Fibroblast of pulmonary artery (primary cell): ENCODE measurements at regions not wholly inside any gene's neighbourhood (a gene's known extent, or its start where the extent isn't known, plus 50 kb on each side); places are given as distances from the start of the nearest gene placed in this dataset.

Source experiments
- DNase-seq: peaks from one replicate; pipeline ENCODE4 v3.0.0-alpha.2; 2010; ENCODE audit warnings: low read depth
- H3K4me3 ChIP-seq: replicated peaks from 2 replicates; pipeline ENCODE4 v1.5.1; 2011; ENCODE audit warnings: low read depth, mild to moderate bottlenecking, control low read depth, low read length, moderate library complexity
- TF ChIP-seq, protein P1 (sequence below): IDR thresholded peaks from 2 replicates; pipeline ENCODE4 v1.5.1; 2011; ENCODE audit warnings: mild to moderate bottlenecking, control low read depth, low read length, inconsistent platforms; ENCODE audit errors: missing control alignments

- TF ChIP-seq, protein P1, sequence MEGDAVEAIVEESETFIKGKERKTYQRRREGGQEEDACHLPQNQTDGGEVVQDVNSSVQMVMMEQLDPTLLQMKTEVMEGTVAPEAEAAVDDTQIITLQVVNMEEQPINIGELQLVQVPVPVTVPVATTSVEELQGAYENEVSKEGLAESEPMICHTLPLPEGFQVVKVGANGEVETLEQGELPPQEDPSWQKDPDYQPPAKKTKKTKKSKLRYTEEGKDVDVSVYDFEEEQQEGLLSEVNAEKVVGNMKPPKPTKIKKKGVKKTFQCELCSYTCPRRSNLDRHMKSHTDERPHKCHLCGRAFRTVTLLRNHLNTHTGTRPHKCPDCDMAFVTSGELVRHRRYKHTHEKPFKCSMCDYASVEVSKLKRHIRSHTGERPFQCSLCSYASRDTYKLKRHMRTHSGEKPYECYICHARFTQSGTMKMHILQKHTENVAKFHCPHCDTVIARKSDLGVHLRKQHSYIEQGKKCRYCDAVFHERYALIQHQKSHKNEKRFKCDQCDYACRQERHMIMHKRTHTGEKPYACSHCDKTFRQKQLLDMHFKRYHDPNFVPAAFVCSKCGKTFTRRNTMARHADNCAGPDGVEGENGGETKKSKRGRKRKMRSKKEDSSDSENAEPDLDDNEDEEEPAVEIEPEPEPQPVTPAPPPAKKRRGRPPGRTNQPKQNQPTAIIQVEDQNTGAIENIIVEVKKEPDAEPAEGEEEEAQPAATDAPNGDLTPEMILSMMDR, result no peak
- DNase-seq, result no peak
- H3K4me3 ChIP-seq, result no peak overlapping the region
Observed at GRCh38 chr13:59445812-59446211, 717.9 kb downstream of the DIAPH3 start.

DNA sequence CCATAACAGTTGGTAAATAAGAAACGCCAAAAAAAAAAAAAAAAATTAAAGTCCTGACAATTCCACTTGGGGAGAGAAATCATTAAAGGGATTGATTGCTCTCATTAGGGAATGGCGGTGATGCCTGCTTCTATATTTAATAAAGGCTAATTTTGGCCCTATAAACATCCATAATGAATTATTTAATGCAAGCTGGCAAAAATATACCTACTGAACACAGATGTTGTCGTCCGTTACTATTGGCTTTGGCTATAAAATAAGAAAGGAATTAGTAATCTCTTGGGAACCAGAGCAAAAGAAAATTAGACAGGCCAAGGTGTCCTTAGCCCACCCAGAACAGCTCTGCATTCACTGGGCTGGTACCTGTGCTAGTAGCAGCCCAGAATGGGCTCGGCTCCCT, 717.3 kb downstream of the DIAPH3 start:
- TF ChIP-seq, protein P1, result no peak
- no peak for DNase-seq
- H3K4me3 ChIP-seq, result no peak overlapping the region

DNA sequence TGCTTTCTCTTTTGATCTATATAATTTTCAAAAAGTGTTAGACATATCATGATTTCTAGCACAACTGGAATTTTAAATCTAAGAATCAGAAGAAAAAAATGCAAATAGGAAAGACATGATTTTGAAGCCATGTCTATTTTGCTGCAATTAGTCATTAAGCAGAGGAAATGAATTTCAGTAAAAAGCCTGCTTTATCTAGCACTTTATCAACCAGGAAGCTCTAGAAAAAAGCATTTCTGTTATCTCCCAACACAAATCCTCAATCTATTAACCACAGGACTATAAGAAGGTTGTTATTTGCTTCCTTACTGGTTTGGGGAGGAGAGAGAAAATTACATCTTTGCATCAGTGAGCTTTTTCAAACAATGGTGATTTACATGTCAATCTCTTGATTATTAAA, 716.7 kb downstream of the DIAPH3 start:
- no peak for DNase-seq
- no peak overlapping the region for H3K4me3 ChIP-seq
- TF ChIP-seq, protein P1, result no peak

DNA sequence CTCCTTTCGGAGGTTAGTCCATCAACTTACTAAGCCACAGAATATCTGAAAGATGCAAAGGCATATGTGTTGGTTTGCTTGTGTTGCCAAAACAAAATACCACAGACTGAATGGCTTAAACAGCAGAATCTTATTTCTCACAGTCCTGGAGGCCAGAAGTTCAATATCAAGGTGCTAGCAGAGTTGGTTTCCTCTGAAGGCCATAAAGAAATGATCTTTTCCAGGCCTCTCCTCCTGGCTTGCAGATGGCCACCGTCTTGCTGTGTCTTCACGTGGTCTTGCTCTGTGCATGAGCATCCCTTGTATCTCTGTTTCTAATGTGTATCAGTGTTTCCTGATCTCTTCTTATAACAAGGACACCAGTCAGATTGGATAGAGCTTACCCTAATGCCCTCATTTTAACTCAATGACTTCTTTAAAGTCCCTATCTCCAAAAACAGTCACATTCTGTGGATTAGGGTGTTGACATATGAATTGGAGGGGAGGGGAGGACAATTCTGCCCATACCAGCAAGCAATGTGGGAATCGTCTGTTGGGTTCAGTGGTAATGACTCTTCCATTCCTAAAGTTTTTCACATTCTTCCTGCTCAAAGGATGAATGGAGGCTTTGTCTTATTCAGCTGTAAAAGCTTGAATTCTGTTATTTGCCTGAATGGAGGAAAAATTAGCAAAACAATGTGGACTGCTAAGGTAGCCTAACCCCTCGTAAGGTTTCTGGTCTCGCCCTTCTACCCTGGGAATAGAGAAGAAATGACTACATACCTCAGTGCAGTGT, 715.7 kb downstream of the DIAPH3 start:
- no peak overlapping the region for H3K4me3 ChIP-seq
- DNase-seq, result peak; percentile 40
- TF ChIP-seq, protein P1, result no peak

DNA sequence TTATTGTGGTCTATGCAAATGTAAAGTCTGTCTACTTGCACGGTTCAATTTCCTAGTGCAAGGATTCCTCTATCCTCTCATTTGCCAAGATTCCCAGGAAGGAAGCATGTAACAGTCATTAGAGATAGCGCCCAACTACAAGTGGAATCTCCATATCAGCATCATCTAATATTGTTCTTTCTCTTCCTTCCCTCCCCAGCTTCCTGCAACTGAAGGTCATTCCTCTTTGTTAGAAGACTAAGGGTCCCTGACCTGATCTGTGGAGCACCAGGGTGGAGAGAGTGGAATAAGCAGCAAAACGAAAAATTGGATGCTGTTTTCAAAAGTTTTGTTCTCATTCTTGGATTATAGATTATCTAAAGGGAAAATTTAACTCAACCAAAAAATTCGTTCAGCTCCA, 714.0 kb downstream of the DIAPH3 start:
- DNase-seq, result no peak
- TF ChIP-seq, protein P1, result no peak
- no peak overlapping the region for H3K4me3 ChIP-seq

- TF ChIP-seq, protein P1, result no peak
- no peak overlapping the region for H3K4me3 ChIP-seq
- DNase-seq, result no peak
Observed at GRCh38 chr13:59450229-59450628, 713.5 kb downstream of the DIAPH3 start.

DNA sequence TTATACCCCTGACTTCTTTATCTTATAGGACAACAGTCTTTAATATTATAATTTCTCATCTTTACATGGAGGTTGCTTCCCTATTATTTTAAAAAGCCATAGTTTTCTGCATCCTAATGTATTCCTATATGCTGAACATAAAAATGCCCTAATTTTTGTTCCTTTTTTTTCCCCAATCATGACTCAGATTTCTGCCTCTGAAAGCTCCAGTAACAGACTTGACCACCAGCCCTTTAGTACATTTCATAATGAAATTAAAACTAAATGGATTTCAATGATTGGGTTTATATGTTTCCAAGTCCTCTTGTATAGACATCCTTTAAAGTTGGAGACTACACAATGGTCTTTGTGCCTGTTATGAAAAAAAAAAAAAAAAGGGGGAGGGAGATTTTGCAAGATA, 712.5 kb downstream of the DIAPH3 start:
- TF ChIP-seq, protein P1, result no peak
- H3K4me3 ChIP-seq, result no peak overlapping the region
- DNase-seq, result no peak
